H1 (cell line): ENCODE measurements at regions not wholly inside any gene's neighbourhood (a gene's known extent, or its start where the extent isn't known, plus 50 kb on each side); places are given as distances from the start of the nearest gene placed in this dataset.

Experiments
- CTCF ChIA-PET: fragments of 300-600 bp; sonication (Branson Sonifier 250); formaldehyde crosslinking; loops from one replicate; lab custom pipeline; 2021; ENCODE audit not compliant: partially characterized antibody; lab: Charles Lee
- POLR2A ChIA-PET: fragments of 300-600 bp; sonication (Branson Sonifier 250); formaldehyde crosslinking; loops from one replicate; lab custom pipeline; 2021; ENCODE audit warnings: inconsistent platforms; ENCODE audit not compliant: partially characterized antibody; lab: Charles Lee
- DNase-seq, 2 experiments: peaks; one replicate each; pipeline versions ENCODE4 v3.0.0 to v3.0.0-alpha.2; 2010 to 2022; ENCODE audit warnings: low spot score in 2 of 2, low read depth in 1 of 2, mixed read lengths in 1 of 2
- FAIRE-seq: peaks from 2 replicates; lab custom pipeline; 2011; peaks lifted over from hg19 to GRCh38; lab: Jason Lieb, UNC
- H2AFZ ChIP-seq: 2 replicates; pipeline ENCODE4 v1.8.1; 2012; ENCODE audit warnings: low read length, inconsistent platforms
- H2AK5ac ChIP-seq: 2 replicates; pipeline ENCODE4 v1.6.1; 2013; ENCODE audit warnings: low read depth, low read length
- H2BK120ac ChIP-seq: replicated peaks from 2 replicates; pipeline ENCODE3; 2013; ENCODE audit warnings: low read depth, low read length, inconsistent platforms
- H2BK12ac ChIP-seq: 2 replicates; pipeline ENCODE4 v1.6.1; 2013; ENCODE audit warnings: low read depth, low read length
- H2BK15ac ChIP-seq: 2 replicates; pipeline ENCODE4 v1.6.1; 2013; ENCODE audit warnings: low read length
- H2BK20ac ChIP-seq: 2 replicates; pipeline ENCODE4 v1.6.1; 2013; ENCODE audit warnings: low read length
- H2BK5ac ChIP-seq: 2 replicates; pipeline ENCODE4 v1.6.1; 2013; ENCODE audit warnings: low read depth, low read length
- H3K14ac ChIP-seq: 2 replicates; pipeline ENCODE4 v1.6.1; 2013; ENCODE audit warnings: inconsistent platforms; ENCODE audit not compliant: insufficient read length
- H3K18ac ChIP-seq: 2 replicates; pipeline ENCODE4 v1.6.1; 2013; ENCODE audit warnings: low read length; ENCODE audit errors: extremely low read depth
- H3K23ac ChIP-seq: 2 replicates; pipeline ENCODE4 v1.6.1; 2013; ENCODE audit warnings: inconsistent platforms; ENCODE audit not compliant: insufficient read length
- H3K23me2 ChIP-seq: 2 replicates; pipeline ENCODE4 v1.6.1; 2013; ENCODE audit warnings: low read depth, low read length
- H3K27ac ChIP-seq: 2 replicates; pipeline ENCODE4 v1.6.1; 2011; ENCODE audit warnings: low read depth, low read length, inconsistent platforms
- H3K27me3 ChIP-seq, 4 experiments: replicated peaks in 1 of 4; 1 replicate in 1 of 4; 2 replicates in 3 of 4; pipeline versions ENCODE4 v1.6.1 to v1.8.1; 2011 to 2013; ENCODE audit warnings: low read length in 3 of 4, mild to moderate bottlenecking in 3 of 4, inconsistent platforms in 2 of 4, mixed read lengths in 2 of 4, moderate library complexity in 1 of 4; ENCODE audit not compliant: control insufficient read depth in 3 of 4, insufficient read depth in 3 of 4; ENCODE audit errors: extremely low read depth in 1 of 4
- H3K36me3 ChIP-seq, 4 experiments: 2 replicates each; pipeline versions ENCODE4 v1.6.1 to v1.8.1; 2011 to 2013; ENCODE audit warnings: mild to moderate bottlenecking in 4 of 4, low read length in 3 of 4, moderate library complexity in 2 of 4, control low read depth in 1 of 4, inconsistent platforms in 1 of 4; ENCODE audit not compliant: insufficient read depth in 4 of 4, control insufficient read depth in 2 of 4
- H3K4ac ChIP-seq: replicated peaks from 2 replicates; pipeline ENCODE3; 2013; ENCODE audit warnings: low read length, low read depth, mixed read lengths, inconsistent platforms; ENCODE audit not compliant: insufficient read length
- H3K4me1 ChIP-seq, 4 experiments: replicated peaks in 1 of 4; 1 replicate in 1 of 4; 2 replicates in 3 of 4; pipeline versions ENCODE4 v1.6.1 to v1.8.1; 2011 to 2013; ENCODE audit warnings: low read length in 3 of 4, inconsistent platforms in 2 of 4, mixed read lengths in 1 of 4; ENCODE audit not compliant: insufficient read depth in 4 of 4, control insufficient read depth in 3 of 4
- H3K4me2 ChIP-seq, 2 experiments: 2 replicates each; pipeline versions ENCODE4 v1.6.1 to v1.8.1; 2011 to 2013; ENCODE audit warnings: low read depth in 2 of 2, low read length in 2 of 2, control low read depth in 1 of 2, inconsistent platforms in 1 of 2, mild to moderate bottlenecking in 1 of 2; ENCODE audit not compliant: insufficient read depth in 1 of 2
- H3K4me3 ChIP-seq, 4 experiments: fragments of 200-600, 300-600 bp in 1 of 4; sonication (generic), shearing (Covaris generic), sonication (Bioruptor Twin) in 1 of 4; 2 replicates each; pipeline versions ENCODE4 v1.5.1 to v1.8.1; 2011 to 2016; ENCODE audit warnings: low read length in 4 of 4, low read depth in 3 of 4, control low read depth in 2 of 4, inconsistent platforms in 2 of 4, mild to moderate bottlenecking in 2 of 4, mixed read lengths in 1 of 4, moderate library complexity in 1 of 4; ENCODE audit not compliant: insufficient read depth in 2 of 4; ENCODE audit errors: extremely low read depth in 1 of 4
- H3K56ac ChIP-seq: replicated peaks from 2 replicates; pipeline ENCODE3; 2013; ENCODE audit warnings: low read depth, mild to moderate bottlenecking, mixed read lengths, low read length, inconsistent platforms; ENCODE audit not compliant: insufficient read length
- H3K79me1 ChIP-seq: 2 replicates; pipeline ENCODE4 v1.6.1; 2013; ENCODE audit warnings: low read depth, low read length, control low read depth
- H3K79me2 ChIP-seq, 2 experiments: 2 replicates each; pipeline versions ENCODE4 v1.6.1 to v1.8.1; 2012 to 2013; ENCODE audit warnings: low read length in 2 of 2, mild to moderate bottlenecking in 2 of 2, inconsistent platforms in 1 of 2; ENCODE audit not compliant: insufficient read depth in 2 of 2, control insufficient read depth in 1 of 2
- H3K9ac ChIP-seq, 4 experiments: replicated peaks in 1 of 4; 1 replicate in 1 of 4; 2 replicates in 3 of 4; pipeline versions ENCODE4 v1.6.1 to v1.8.1; 2011 to 2013; ENCODE audit warnings: low read depth in 3 of 4, low read length in 3 of 4, control low read depth in 2 of 4, mild to moderate bottlenecking in 2 of 4, moderate library complexity in 2 of 4, inconsistent platforms in 1 of 4; ENCODE audit errors: extremely low read depth in 1 of 4
- H3K9me3 ChIP-seq, 2 experiments: 2 replicates each; pipeline versions ENCODE4 v1.6.1 to v1.8.1; 2012 to 2013; ENCODE audit warnings: mild to moderate bottlenecking in 2 of 2, moderate library complexity in 2 of 2, control low read depth in 1 of 2, inconsistent platforms in 1 of 2, low read depth in 1 of 2, low read length in 1 of 2, mixed read lengths in 1 of 2; ENCODE audit not compliant: insufficient read depth in 2 of 2
- H4K20me1 ChIP-seq, 2 experiments: replicated peaks in 1 of 2; 2 replicates each; pipeline versions ENCODE3 to v1.8.1; 2011 to 2013; ENCODE audit warnings: inconsistent platforms in 2 of 2, low read length in 2 of 2, mild to moderate bottlenecking in 1 of 2; ENCODE audit not compliant: insufficient read depth in 2 of 2, control insufficient read depth in 1 of 2
- H4K5ac ChIP-seq: 2 replicates; pipeline ENCODE4 v1.6.1; 2013; ENCODE audit warnings: low read length, low read depth, mixed read lengths, inconsistent platforms; ENCODE audit not compliant: insufficient read length
- H4K8ac ChIP-seq: 2 replicates; pipeline ENCODE4 v1.8.0; 2013; ENCODE audit warnings: mild to moderate bottlenecking, moderate library complexity, low read length, inconsistent platforms; ENCODE audit not compliant: insufficient read depth; ENCODE audit errors: extremely low read depth
- H4K91ac ChIP-seq: replicated peaks from 2 replicates; pipeline ENCODE3; 2013; ENCODE audit warnings: low read length, mixed read lengths, inconsistent platforms; ENCODE audit not compliant: insufficient read length
- BACH1 ChIP-seq: IDR thresholded peaks from 2 replicates; pipeline ENCODE4 v1.6.1; 2012; ENCODE audit warnings: low read length, improper control_type of control experiment
- CEBPB ChIP-seq: IDR thresholded peaks from 2 replicates; pipeline ENCODE4 v1.6.1; 2012; ENCODE audit warnings: low read depth, low read length
- EZH2 ChIP-seq: fragments of 200-600 bp; sonication (generic); IDR thresholded peaks from 2 replicates; pipeline ENCODE4 v1.7.1; 2012; ENCODE audit warnings: low read depth, mild to moderate bottlenecking, moderate library complexity, low read length, inconsistent platforms; ENCODE audit not compliant: severe bottlenecking
- FOSL1 ChIP-seq: IDR thresholded peaks from 2 replicates; pipeline ENCODE4 v1.6.1; 2011; ENCODE audit warnings: mild to moderate bottlenecking, low read depth, low read length, moderate library complexity; ENCODE audit not compliant: insufficient read depth
- JUND ChIP-seq: IDR thresholded peaks from 2 replicates; pipeline ENCODE4 v1.6.1; 2011; ENCODE audit warnings: mild to moderate bottlenecking, improper control_type of control experiment, low read length
- NRF1 ChIP-seq: IDR thresholded peaks from 2 replicates; pipeline ENCODE4 v1.6.1; 2011; ENCODE audit warnings: mild to moderate bottlenecking, low read depth, low read length, improper control_type of control experiment
- POU5F1 ChIP-seq: IDR thresholded peaks from 2 replicates; pipeline ENCODE4 v1.6.1; 2011; ENCODE audit warnings: low read depth, mild to moderate bottlenecking, low read length, moderate library complexity
- RXRA ChIP-seq: IDR thresholded peaks from 2 replicates; pipeline ENCODE4 v1.6.1; 2011; ENCODE audit warnings: low read depth, mild to moderate bottlenecking, low read length, moderate library complexity; ENCODE audit not compliant: insufficient read depth
- SIX5 ChIP-seq: IDR thresholded peaks from 2 replicates; pipeline ENCODE4 v1.6.1; 2011; ENCODE audit warnings: mild to moderate bottlenecking, low read depth, low read length
- SUZ12 ChIP-seq: fragments of 200-600 bp; sonication (generic); IDR thresholded peaks from 2 replicates; pipeline ENCODE4 v1.6.1; 2012; ENCODE audit warnings: mild to moderate bottlenecking, inconsistent platforms, low read length, moderate library complexity, mixed read lengths
- WGBS, 2 experiments: shearing (Covaris generic) in 1 of 2; methylation state at CpG; one replicate each; pipeline versions ENCODE4 v1.1.6 to v1.1.7; 2013 to 2015; ENCODE audit warnings: low lambda C conversion rate in 2 of 2, mixed read lengths in 2 of 2, inconsistent platforms in 1 of 2, low coverage in 1 of 2, missing lambda C conversion rate in 1 of 2; ENCODE audit not compliant: insufficient replicate concordance in 2 of 2, insufficient coverage in 1 of 2, insufficient read length in 1 of 2; ENCODE audit errors: extremely low coverage in 1 of 2, missing lambda C conversion rate in 1 of 2; 5-methylcytosine and 5-hydroxymethylcytosine counted together

- Histone ChIP-seq H4K91ac (no peak overlapping the region), H2BK120ac (no peak overlapping the region), H3K4ac (no peak overlapping the region), H3K4me2 (no peak overlapping the region), H2BK15ac (no peak overlapping the region), H3K27ac (no peak overlapping the region), H3K79me2 (no peaks in the 10 kb centered on the region), H3K14ac (no peak overlapping the region), H3K27me3 (no peaks in the 10 kb centered on the region), H3K9me3 (no peaks in the 10 kb centered on the region), H4K5ac (no peak overlapping the region), H2BK20ac (no peak overlapping the region), H3K18ac (no peak overlapping the region), H2AK5ac (no peak overlapping the region), H3K23ac (no peak overlapping the region), H4K20me1 (no peaks in the 10 kb centered on the region), H2BK5ac (no peak overlapping the region), H3K4me1 (no peaks in the 10 kb centered on the region; a peak in 1 of 7 replicates), H3K36me3 (no peaks in the 10 kb centered on the region), H2AFZ (no peak overlapping the region), H4K8ac (no peak overlapping the region), H3K79me1 (no peaks in the 10 kb centered on the region), H2BK12ac (no peak overlapping the region), H3K56ac (no peak overlapping the region), H3K23me2 (no peaks in the 10 kb centered on the region), H3K4me3 (no peak overlapping the region), H3K9ac (no peak overlapping the region)
- CTCF ChIA-PET: no interaction called here
- POLR2A ChIA-PET: no interaction called here
- no peak for FAIRE-seq
- 91% methylated on average over 9 of the region's 9 CpGs; no CpG with 5 or more reads in 1 of the 2 experiments for WGBS, 2 experiments
- no peak for TF ChIP-seq POU5F1
- no peak for TF ChIP-seq JUND
- TF ChIP-seq FOSL1: no peak
- no peak for TF ChIP-seq CEBPB
- TF ChIP-seq BACH1: no peak
- no peak for TF ChIP-seq EZH2
- TF ChIP-seq SIX5: no peak
- no peak for TF ChIP-seq SUZ12
- no peak for TF ChIP-seq RXRA
- TF ChIP-seq NRF1: no peak
- no peak for DNase-seq
Measured at GRCh38 chr12:24139035-24139434, 189.6 kb upstream of the SOX5 start.
